ENCODE measurements at regions not wholly inside any gene's neighbourhood (a gene's known extent, or its start where the extent isn't known, plus 50 kb on each side); places are given as distances from the start of the nearest gene placed in this dataset.

DNA sequence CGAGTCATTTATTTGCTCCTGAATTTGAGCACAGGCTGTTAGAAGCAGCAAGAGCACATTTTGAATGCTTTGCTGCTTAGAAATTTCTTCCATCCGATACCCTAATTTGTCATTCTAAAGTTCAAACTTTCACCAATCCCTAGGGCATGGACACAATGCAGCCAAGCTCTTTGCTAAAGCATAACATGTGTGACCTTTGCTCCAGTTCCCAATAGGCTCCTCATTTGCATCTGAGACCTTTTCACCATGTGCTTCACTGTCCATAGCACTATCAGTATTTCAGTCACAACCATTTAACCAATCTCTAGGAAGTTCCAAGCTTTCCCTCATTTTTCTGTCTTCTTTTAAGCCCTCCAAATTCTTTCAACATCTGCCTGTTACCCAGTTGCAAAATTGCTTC lies 1333.1 kb downstream of the SI start:
- no peak overlapping the region for H3K4me3 ChIP-seq (replicated peaks; ENCODE audit: low read depth, low read length)
- DNase-seq (ENCODE audit: extremely low read depth, low read depth), result no peak
- TF ChIP-seq, protein P1, sequence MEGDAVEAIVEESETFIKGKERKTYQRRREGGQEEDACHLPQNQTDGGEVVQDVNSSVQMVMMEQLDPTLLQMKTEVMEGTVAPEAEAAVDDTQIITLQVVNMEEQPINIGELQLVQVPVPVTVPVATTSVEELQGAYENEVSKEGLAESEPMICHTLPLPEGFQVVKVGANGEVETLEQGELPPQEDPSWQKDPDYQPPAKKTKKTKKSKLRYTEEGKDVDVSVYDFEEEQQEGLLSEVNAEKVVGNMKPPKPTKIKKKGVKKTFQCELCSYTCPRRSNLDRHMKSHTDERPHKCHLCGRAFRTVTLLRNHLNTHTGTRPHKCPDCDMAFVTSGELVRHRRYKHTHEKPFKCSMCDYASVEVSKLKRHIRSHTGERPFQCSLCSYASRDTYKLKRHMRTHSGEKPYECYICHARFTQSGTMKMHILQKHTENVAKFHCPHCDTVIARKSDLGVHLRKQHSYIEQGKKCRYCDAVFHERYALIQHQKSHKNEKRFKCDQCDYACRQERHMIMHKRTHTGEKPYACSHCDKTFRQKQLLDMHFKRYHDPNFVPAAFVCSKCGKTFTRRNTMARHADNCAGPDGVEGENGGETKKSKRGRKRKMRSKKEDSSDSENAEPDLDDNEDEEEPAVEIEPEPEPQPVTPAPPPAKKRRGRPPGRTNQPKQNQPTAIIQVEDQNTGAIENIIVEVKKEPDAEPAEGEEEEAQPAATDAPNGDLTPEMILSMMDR (IDR thresholded peaks at IDR 0.05; ENCODE audit: low read depth, low read length, missing control alignments), result no peak

DNA sequence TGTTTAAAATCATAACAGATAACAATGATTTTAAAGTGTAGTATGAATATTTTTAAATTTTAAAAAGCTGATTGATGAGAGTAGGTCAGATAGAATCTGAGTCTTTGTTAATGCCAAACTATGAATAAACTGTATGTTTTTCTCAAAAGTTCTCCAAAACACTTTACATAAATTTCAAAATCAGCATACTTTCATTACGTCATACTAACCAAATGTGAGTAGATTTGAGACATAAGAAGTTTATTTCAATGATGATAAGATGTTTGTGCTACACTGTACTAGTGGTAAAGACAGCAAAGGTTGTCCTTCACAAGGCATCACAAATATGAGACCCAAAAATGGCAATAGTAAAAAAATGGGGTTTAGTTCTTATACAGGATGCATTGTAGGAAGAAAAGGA lies 1342.9 kb downstream of the SI start:
- H3K4me3 ChIP-seq (replicated peaks; ENCODE audit: low read depth, low read length), result no peak overlapping the region
- TF ChIP-seq, protein P1 (IDR thresholded peaks at IDR 0.05; ENCODE audit: low read depth, low read length, missing control alignments), result no peak
- DNase-seq (ENCODE audit: extremely low read depth, low read depth), result no peak

DNA sequence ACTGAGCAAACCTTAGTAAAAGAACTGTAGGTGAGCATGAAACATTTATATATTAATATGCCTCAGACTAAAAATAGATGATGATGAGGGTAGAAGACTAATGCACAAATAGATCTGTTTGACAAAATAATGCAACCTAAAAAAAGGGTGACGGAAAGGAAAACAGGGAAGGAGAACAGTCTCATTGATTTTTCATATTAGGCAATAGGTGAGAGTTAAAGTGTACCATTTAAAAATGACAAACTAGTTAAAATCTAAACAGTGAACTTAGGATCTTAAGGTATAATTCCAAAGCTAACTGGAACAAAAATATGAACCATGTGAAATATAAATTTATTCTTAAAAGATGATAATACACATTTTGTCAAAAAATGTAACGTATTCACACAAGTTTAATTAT lies 1347.6 kb downstream of the SI start:
- H3K4me3 ChIP-seq (replicated peaks; ENCODE audit: low read depth, low read length), result no peak overlapping the region
- TF ChIP-seq, protein P1 (IDR thresholded peaks at IDR 0.05; ENCODE audit: low read depth, low read length, missing control alignments), result no peak
- DNase-seq (ENCODE audit: extremely low read depth, low read depth), result no peak

DNA sequence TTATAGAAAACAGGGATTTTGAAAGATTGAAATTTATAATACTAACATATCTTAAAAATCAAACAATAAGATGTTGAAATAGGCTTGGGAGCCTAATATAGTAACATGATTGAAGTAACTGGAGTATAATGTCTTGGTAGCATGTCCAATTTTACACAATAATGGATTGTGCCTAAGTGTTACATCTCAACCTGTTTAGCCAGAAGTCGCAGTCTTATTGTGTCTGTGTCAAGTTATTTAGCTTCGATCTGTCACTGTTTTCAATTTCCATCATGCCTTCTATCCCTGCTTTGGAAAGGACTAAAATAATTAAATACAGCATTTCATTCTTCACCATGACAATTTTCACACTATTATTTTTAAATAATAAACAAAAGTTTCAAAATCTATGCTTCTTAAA lies 1352.2 kb downstream of the SI start:
- no peak for DNase-seq (ENCODE audit: extremely low read depth, low read depth)
- H3K4me3 ChIP-seq (replicated peaks; ENCODE audit: low read depth, low read length), result no peak overlapping the region
- TF ChIP-seq, protein P1 (IDR thresholded peaks at IDR 0.05; ENCODE audit: low read depth, low read length, missing control alignments), result no peak

DNA sequence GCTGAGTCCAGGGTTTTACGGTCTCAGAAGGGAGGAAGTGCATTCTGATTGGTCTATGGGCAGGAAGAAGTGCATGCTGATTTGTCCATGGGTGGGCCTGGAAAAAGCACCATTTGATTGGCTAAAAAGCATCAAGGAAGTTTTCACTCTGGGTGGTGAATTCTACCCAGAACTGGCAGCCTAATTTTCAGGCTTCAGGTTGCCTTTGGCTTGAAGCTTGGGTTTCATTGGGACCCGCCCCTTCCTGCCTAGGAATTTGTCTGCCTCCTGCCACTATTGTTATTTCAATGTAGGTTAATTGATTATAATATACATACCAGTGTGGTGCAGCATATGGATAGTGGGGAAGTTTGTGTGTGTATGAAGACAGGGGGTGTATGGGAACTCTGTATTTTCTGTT lies 1355.9 kb downstream of the SI start:
- DNase-seq (ENCODE audit: extremely low read depth, low read depth), result no peak
- H3K4me3 ChIP-seq (replicated peaks; ENCODE audit: low read depth, low read length), result no peak overlapping the region
- TF ChIP-seq, protein P1 (IDR thresholded peaks at IDR 0.05; ENCODE audit: low read depth, low read length, missing control alignments), result no peak

DNA sequence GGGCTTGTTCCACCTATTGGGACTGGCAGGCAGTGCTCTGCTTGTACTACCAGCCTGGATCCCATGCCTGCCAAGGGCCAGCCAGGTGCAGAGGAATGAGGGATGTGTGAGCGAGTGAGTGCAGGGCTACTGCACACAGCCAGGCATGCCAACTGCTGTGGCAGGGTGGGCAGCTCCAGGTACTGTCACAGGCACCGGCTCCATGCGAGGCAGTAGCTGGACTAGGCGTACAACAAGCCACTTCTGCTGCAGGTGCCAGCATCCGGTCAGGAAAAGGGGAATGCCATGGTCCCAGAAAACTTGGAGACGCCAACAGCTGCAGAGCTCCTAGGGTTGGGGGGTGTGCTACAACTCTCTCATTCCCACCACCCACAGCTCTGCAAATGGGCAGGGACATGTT lies 1356.7 kb downstream of the SI start:
- no peak for DNase-seq (ENCODE audit: extremely low read depth, low read depth)
- TF ChIP-seq, protein P1 (IDR thresholded peaks at IDR 0.05; ENCODE audit: low read depth, low read length, missing control alignments), result no peak
- no peak overlapping the region for H3K4me3 ChIP-seq (replicated peaks; ENCODE audit: low read depth, low read length)

DNA sequence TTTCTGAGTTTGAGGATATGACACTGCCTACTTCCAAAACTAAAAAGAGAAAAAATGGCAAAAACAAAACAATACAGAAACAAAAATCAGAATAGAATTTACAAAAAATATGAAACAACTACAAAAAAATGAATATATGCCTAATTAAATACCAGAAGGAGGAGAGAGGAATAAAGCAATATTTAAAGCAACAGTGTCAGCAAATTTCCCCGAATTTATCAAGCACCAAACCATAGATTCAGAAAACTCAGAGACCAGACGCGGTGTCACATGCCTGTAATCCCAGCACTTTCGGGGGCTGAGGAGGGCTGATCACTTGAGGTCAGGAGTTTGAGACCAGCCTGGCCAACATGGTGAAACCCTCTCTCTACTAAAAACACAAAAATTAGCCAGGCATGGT lies 1360.9 kb downstream of the SI start:
- no peak overlapping the region for H3K4me3 ChIP-seq (replicated peaks; ENCODE audit: low read depth, low read length)
- no peak for DNase-seq (ENCODE audit: extremely low read depth, low read depth)
- TF ChIP-seq, protein P1 (IDR thresholded peaks at IDR 0.05; ENCODE audit: low read depth, low read length, missing control alignments), result no peak

Data from HFF-Myc (cell line).